ENCODE measurements at regions not wholly inside any gene's neighbourhood (a gene's known extent, or its start where the extent isn't known, plus 50 kb on each side); places are given as distances from the start of the nearest gene placed in this dataset.
"Not testable (repeated sequence)": the region's sequence is repeated elsewhere in the genome, so short reads cannot be mapped to it uniquely, and the experiment has no call there.

GRCh38 chr21:10425856-10426255 is 95.5 kb upstream of the TPTE start:
- ATAC-seq (no peak), DNase-seq (ENCODE audit: low spot score) (no peak)
- TF ChIP-seq ZNF219 (CRISPR knock-in tag; IDR thresholded peaks at IDR 0.05; ENCODE audit: borderline replicate concordance): no peak
- TF ChIP-seq NFATC4 (CRISPR knock-in tag; IDR thresholded peaks at IDR 0.05): no peak
- TF ChIP-seq MXD4 (CRISPR knock-in tag; IDR thresholded peaks at IDR 0.05; ENCODE audit: borderline replicate concordance): no peak
- no peak for TF ChIP-seq USF2 (CRISPR knock-in tag; IDR thresholded peaks at IDR 0.05)
- no peak for TF ChIP-seq ATF6 (CRISPR knock-in tag; IDR thresholded peaks at IDR 0.05)
- no peak for TF ChIP-seq GABPB1 (CRISPR knock-in tag; IDR thresholded peaks at IDR 0.05)
- no peak for TF ChIP-seq SMAD4 (CRISPR knock-in tag; IDR thresholded peaks at IDR 0.05)
- TF ChIP-seq AFF4 (CRISPR knock-in tag; IDR thresholded peaks at IDR 0.05; ENCODE audit: borderline replicate concordance): no peak
- no peak for TF ChIP-seq NR2C2 (CRISPR knock-in tag; IDR thresholded peaks at IDR 0.05)
- no peak for TF ChIP-seq ZNF671 (CRISPR knock-in tag; IDR thresholded peaks at IDR 0.05)
- TF ChIP-seq HMGXB4 (CRISPR knock-in tag; IDR thresholded peaks at IDR 0.05): no peak
- no peak for TF ChIP-seq AR (CRISPR knock-in tag; IDR thresholded peaks at IDR 0.05)
- TF ChIP-seq GRHL2 (CRISPR knock-in tag; IDR thresholded peaks at IDR 0.05; ENCODE audit: insufficient replicate concordance, severe bottlenecking): no peak
- TF ChIP-seq CREB1 (CRISPR knock-in tag; IDR thresholded peaks at IDR 0.05): no peak
- no peak for TF ChIP-seq GTF2I (CRISPR knock-in tag; conservative IDR thresholded peaks at IDR 0.05)
- Mint-ChIP-seq H3K27ac (no peak overlapping the region), H3K4me3 (no peak overlapping the region), H3K27me3 (ENCODE audit: low read depth) (no peaks in the 10 kb centered on the region), H3K9me3 (no peaks in the 10 kb centered on the region), H3K4me1 (no peaks in the 10 kb centered on the region), H3K36me3 (no peaks in the 10 kb centered on the region; the same call in 1 of the 2 replicates)
- POLR2A ChIA-PET: no interaction called here
- CTCF ChIA-PET: no interaction called here

- POLR2A ChIA-PET; DNase-seq (ENCODE audit: low spot score); H3K27ac Mint-ChIP-seq; ATAC-seq; H3K27me3 Mint-ChIP-seq (ENCODE audit: low read depth); H3K4me1 Mint-ChIP-seq; H3K36me3 Mint-ChIP-seq; H3K9me3 Mint-ChIP-seq; H3K4me3 Mint-ChIP-seq; CTCF ChIA-PET: not testable (repeated sequence)
Observed at GRCh38 chr21:10426812-10427211, 94.6 kb upstream of the TPTE start.

GRCh38 chr21:10427277-10427676 is 94.1 kb upstream of the TPTE start:
- H3K27me3 Mint-ChIP-seq (ENCODE audit: low read depth); CTCF ChIA-PET; ATAC-seq; H3K27ac Mint-ChIP-seq; DNase-seq (ENCODE audit: low spot score); H3K4me1 Mint-ChIP-seq; H3K4me3 Mint-ChIP-seq; H3K9me3 Mint-ChIP-seq; POLR2A ChIA-PET; H3K36me3 Mint-ChIP-seq: not testable (repeated sequence)

GRCh38 chr21:10428981-10429534 is 92.3 kb upstream of the TPTE start:
- H3K4me3 Mint-ChIP-seq; CTCF ChIA-PET; H3K36me3 Mint-ChIP-seq; POLR2A ChIA-PET; H3K9me3 Mint-ChIP-seq; H3K27me3 Mint-ChIP-seq (ENCODE audit: low read depth); H3K4me1 Mint-ChIP-seq; ATAC-seq; H3K27ac Mint-ChIP-seq; DNase-seq (ENCODE audit: low spot score): not testable (repeated sequence)
